ENCODE measurements at regions not wholly inside any gene's neighbourhood (a gene's known extent, or its start where the extent isn't known, plus 50 kb on each side); places are given as distances from the start of the nearest gene placed in this dataset.
"Not testable (repeated sequence)": the region's sequence is repeated elsewhere in the genome, so short reads cannot be mapped to it uniquely, and the experiment has no call there.

DNA sequence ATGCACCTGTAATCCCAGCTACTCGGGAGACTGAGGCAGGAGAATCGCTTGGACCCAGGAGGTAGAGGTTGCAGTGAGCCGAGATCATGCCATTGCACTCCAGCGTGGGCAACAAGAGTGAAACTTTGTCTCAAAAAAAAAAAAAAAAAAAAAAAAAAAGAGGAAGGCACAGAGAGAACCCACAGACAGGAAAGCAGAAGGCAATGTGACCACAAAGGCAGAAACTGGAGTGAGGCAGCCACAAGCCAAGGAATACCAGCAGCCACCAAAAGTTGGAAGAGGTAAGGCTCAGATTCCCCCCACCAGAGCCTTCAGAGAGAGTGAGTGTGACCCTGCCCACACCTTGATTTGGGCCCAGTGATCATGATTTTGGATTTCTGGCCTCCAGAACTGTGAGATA lies 54.7 kb upstream of the E2F3 start:
- not testable (repeated sequence) for DNase-seq

DNA sequence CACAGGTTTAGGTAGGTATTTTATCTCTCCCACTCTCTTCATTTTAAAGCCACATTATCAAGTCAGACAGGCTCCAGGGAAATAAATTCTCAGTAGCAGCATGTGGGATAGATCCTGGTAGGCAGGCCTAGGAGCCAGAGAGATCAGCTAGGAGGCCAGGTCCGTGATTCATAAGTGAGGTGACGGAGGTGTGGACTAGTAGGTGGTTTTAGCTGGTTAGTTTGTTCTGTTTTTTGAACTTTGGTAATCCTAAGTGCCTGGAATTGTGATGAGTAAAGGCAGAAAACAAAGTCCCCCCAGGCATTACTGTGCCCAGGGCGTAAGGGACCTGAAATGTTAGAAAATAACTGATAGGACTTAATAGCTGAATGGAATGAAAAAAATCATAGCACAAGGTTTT lies 53.6 kb upstream of the E2F3 start:
- no peak for DNase-seq

DNA sequence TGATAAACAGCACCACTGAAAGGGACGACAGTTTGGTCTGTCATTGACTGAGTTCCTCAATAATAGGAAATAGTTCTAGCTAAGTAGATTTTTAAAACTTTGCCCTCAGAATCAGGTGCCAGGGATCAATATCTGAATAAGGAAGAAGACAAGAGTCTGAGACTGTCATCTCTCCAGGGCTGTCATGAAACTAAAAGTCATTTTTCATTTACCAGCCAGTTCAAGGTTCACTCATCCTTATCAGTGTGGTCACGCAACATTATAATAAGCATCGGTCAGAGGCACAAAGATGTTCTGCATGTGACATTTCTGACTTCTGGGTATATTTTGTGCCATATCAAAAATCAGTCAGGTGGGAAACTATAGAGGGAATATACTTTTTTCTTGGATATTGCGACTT lies 52.5 kb upstream of the E2F3 start:
- DNase-seq: no peak

DNA sequence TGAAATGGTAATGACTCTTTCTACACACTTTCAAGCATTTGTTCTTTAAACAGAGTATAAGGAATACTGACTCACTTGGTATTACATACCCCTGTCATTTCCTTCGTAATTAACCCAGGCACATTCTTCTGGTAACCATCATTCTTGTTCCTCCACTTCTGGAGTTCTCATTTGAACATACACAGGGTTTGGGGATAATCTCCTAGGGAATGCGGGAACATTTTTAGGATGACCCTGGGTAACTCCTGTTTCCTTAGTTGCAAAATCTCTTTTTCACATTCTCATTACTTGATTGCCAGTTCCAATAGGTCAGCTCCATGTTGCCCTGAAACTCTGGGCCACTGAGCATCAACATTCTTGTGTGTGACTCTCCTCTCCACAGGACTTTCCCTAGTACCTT lies 51.5 kb upstream of the E2F3 start:
- DNase-seq: no peak

DNA sequence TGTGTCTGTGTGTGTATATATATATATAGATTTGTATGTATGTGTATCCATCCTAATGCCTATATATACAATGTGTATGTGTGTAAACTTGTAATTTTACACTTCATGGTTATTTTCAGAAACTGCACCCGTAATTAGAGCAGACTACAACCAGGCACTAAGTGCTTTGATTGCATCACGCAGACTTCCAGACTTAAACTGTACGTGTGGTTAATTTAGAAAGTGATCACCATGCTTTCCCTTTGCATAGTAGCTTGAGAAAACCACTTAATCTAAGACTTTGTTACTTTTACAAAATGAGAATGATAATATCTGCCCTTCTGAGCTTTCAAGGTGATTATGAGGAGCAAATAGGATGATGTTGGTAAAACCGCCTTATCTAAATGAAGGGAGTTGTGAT lies 50.1 kb upstream of the E2F3 start:
- no peak for DNase-seq

Measured in suppressor macrophage treated with lipopolysaccharide for 1 hour (primary cell).